ENCODE measurements at regions not wholly inside any gene's neighbourhood (a gene's known extent, or its start where the extent isn't known, plus 50 kb on each side); places are given as distances from the start of the nearest gene placed in this dataset.

- no peak for TF ChIP-seq RCOR1 (IDR thresholded peaks at IDR 0.05; ENCODE audit: low read length)
- no peak for TF ChIP-seq EP300 (IDR thresholded peaks at IDR 0.05; ENCODE audit: borderline replicate concordance in 1 of 2, low read depth in 1 of 2, low read length in 1 of 2)
- no peak for TF ChIP-seq GATA2 (CRISPR knock-in tag; IDR thresholded peaks at IDR 0.05)
- TF ChIP-seq MEF2A (IDR thresholded peaks at IDR 0.05; ENCODE audit: borderline replicate concordance, low read depth): no peak
- TF ChIP-seq RAD21 (IDR thresholded peaks at IDR 0.05; ENCODE audit: low read length): peak; percentile 24; the same call in 1 of the 2 replicates
- no peak for TF ChIP-seq SIN3A (IDR thresholded peaks at IDR 0.05; ENCODE audit: borderline replicate concordance, low read depth, low read length)
- no peak for TF ChIP-seq ZBTB33 (IDR thresholded peaks at IDR 0.05; ENCODE audit: borderline replicate concordance, low read depth)
These were observed 250.5 kb downstream of the SHQ1 start for GRCh38 chr3:72597756-72598195.
